OCI-LY1 (cell line): ENCODE measurements at regions not wholly inside any gene's neighbourhood (a gene's known extent, or its start where the extent isn't known, plus 50 kb on each side); places are given as distances from the start of the nearest gene placed in this dataset.

Experiments used
- H2AFZ ChIP-seq: fragments of 200-600 bp; sonication (generic), shearing (Covaris generic); 2 replicates; pipeline ENCODE4 v1.6.0; 2014; ENCODE audit warnings: antibody characterized with exemption, mild to moderate bottlenecking, low read length
- H3F3A ChIP-seq: fragments of 200-600 bp; sonication (generic), shearing (Covaris generic); 2 replicates; pipeline ENCODE4 v1.6.0; 2014; ENCODE audit warnings: mild to moderate bottlenecking, antibody characterized with exemption, low read length, moderate library complexity; ENCODE audit not compliant: insufficient read depth
- H3K27ac ChIP-seq: fragments of 200-600 bp; sonication (generic); 2 replicates; pipeline ENCODE4 v1.5.1; 2014; ENCODE audit warnings: low read length, mixed run types, mild to moderate bottlenecking, low read depth; ENCODE audit not compliant: poor library complexity, severe bottlenecking
- H3K27me3 ChIP-seq: fragments of 200-600 bp; sonication (generic); 2 replicates; pipeline ENCODE4 v1.6.0; 2014; ENCODE audit warnings: antibody characterized with exemption, mild to moderate bottlenecking, low read length, moderate library complexity; ENCODE audit not compliant: insufficient read depth
- H3K36me3 ChIP-seq: fragments of 200-600 bp; sonication (generic); 2 replicates; pipeline ENCODE4 v1.6.1; 2014; ENCODE audit warnings: mild to moderate bottlenecking, antibody characterized with exemption, low read length, moderate library complexity, mixed read lengths; ENCODE audit not compliant: insufficient read depth
- H3K4me1 ChIP-seq: fragments of 200-600 bp; sonication (generic); 2 replicates; pipeline ENCODE4 v1.5.1; 2014; ENCODE audit warnings: mild to moderate bottlenecking, low read length, moderate library complexity; ENCODE audit not compliant: insufficient read depth, severe bottlenecking
- H3K4me2 ChIP-seq: fragments of 200-600 bp; sonication (generic), shearing (Covaris generic); 2 replicates; pipeline ENCODE4 v1.6.1; 2014; ENCODE audit warnings: low read length
- H3K4me3 ChIP-seq: fragments of 200-600 bp; sonication (generic); 2 replicates; pipeline ENCODE4 v1.5.1; 2014; ENCODE audit warnings: low read length, low read depth, mild to moderate bottlenecking, mixed read lengths; ENCODE audit not compliant: poor library complexity, severe bottlenecking
- H3K79me2 ChIP-seq: fragments of 200-600 bp; shearing (Covaris generic); 2 replicates; pipeline ENCODE4 v1.6.1; 2016; ENCODE audit warnings: mixed run types, low read length, mixed read lengths; ENCODE audit not compliant: insufficient read depth
- H3K9ac ChIP-seq: fragments of 200-600 bp; sonication (generic), shearing (Covaris generic); 2 replicates; pipeline ENCODE4 v1.6.1; 2014; ENCODE audit warnings: mild to moderate bottlenecking, low read length, mixed read lengths
- H3K9me2 ChIP-seq: fragments of 200-600 bp; sonication (generic), shearing (Covaris generic); 2 replicates; pipeline ENCODE4 v1.6.1; 2014; ENCODE audit warnings: low read depth, mild to moderate bottlenecking, low read length, mixed read lengths
- H3K9me3 ChIP-seq: fragments of 200-600 bp; shearing (Covaris generic); 2 replicates; pipeline ENCODE4 v1.6.1; 2014; ENCODE audit warnings: low read length, mixed read lengths
- H4K20me1 ChIP-seq: fragments of 200-600 bp; sonication (generic), shearing (Covaris generic); 2 replicates; pipeline ENCODE4 v1.6.0; 2016; ENCODE audit warnings: mild to moderate bottlenecking, low read length; ENCODE audit not compliant: insufficient read depth
- CTCF ChIP-seq: fragments of 200-600 bp; sonication (generic), shearing (Covaris generic); IDR thresholded peaks from 2 replicates; pipeline ENCODE4 v1.5.1; 2017; ENCODE audit warnings: mild to moderate bottlenecking, antibody characterized with exemption, low read length, moderate library complexity, mixed read lengths
- EZH2 ChIP-seq: fragments of 200-600 bp; sonication (generic), shearing (Covaris generic); IDR thresholded peaks from 2 replicates; pipeline ENCODE4 v1.8.0; 2017; ENCODE audit warnings: borderline replicate concordance, mixed run types, mild to moderate bottlenecking, antibody characterized with exemption, low read length, moderate library complexity, mixed read lengths

- H3F3A ChIP-seq, result no peaks in the 10 kb centered on the region
These were observed 585.6 kb upstream of the MIS18BP1 start for GRCh38 chr14:45838597-45838996.

GRCh38 chr14:45819107-45819506 is 566.1 kb upstream of the MIS18BP1 start:
- Histone ChIP-seq H3F3A (no peaks in the 10 kb centered on the region), H3K9ac (no peak overlapping the region), H3K79me2 (no peaks in the 10 kb centered on the region), H2AFZ (no peak overlapping the region), H3K36me3 (no peaks in the 10 kb centered on the region), H3K9me3 (no peaks in the 10 kb centered on the region), H3K4me2 (no peak overlapping the region), H3K27ac (no peak overlapping the region), H3K4me1 (no peaks in the 10 kb centered on the region), H3K4me3 (no peak overlapping the region), H3K27me3 (no peaks in the 10 kb centered on the region), H3K9me2 (no peaks in the 10 kb centered on the region), H4K20me1 (no peaks in the 10 kb centered on the region)
- TF ChIP-seq CTCF, result no peak
- TF ChIP-seq EZH2, result no peak

More at GRCh38 chr14:45838597-45838996, 585.6 kb upstream of the MIS18BP1 start:
- Histone ChIP-seq H4K20me1 (no peaks in the 10 kb centered on the region), H3K27me3 (no peaks in the 10 kb centered on the region), H3K4me3 (no peak overlapping the region), H3K4me1 (no peaks in the 10 kb centered on the region), H3K36me3 (no peaks in the 10 kb centered on the region), H3K9me2 (no peaks in the 10 kb centered on the region), H3K79me2 (no peaks in the 10 kb centered on the region), H3K27ac (no peak overlapping the region), H3K4me2 (no peak overlapping the region), H3K9me3 (no peaks in the 10 kb centered on the region), H2AFZ (no peak overlapping the region), H3K9ac (no peak overlapping the region)
- TF ChIP-seq CTCF (peak; percentile 38; the same call in 1 of the 2 replicates), EZH2 (no peak)

- no peaks in the 10 kb centered on the region for H3K9me3 ChIP-seq
- no peaks in the 10 kb centered on the region for H3K4me1 ChIP-seq
- H3K9me2 ChIP-seq, result no peaks in the 10 kb centered on the region
- no peak for TF ChIP-seq EZH2
- no peak for TF ChIP-seq CTCF
- no peak overlapping the region for H2AFZ ChIP-seq
- H4K20me1 ChIP-seq, result no peaks in the 10 kb centered on the region
- H3K9ac ChIP-seq, result no peak overlapping the region
- no peak overlapping the region for H3K4me3 ChIP-seq
- no peaks in the 10 kb centered on the region for H3F3A ChIP-seq
- H3K79me2 ChIP-seq, result no peaks in the 10 kb centered on the region
- no peaks in the 10 kb centered on the region for H3K36me3 ChIP-seq
- H3K27me3 ChIP-seq, result no peaks in the 10 kb centered on the region
- H3K4me2 ChIP-seq, result no peak overlapping the region
- no peak overlapping the region for H3K27ac ChIP-seq
These were observed 558.2 kb upstream of the MIS18BP1 start for GRCh38 chr14:45811155-45811554.
